Neural cell (in vitro differentiated cells): ENCODE measurements at regions not wholly inside any gene's neighbourhood (a gene's known extent, or its start where the extent isn't known, plus 50 kb on each side); places are given as distances from the start of the nearest gene placed in this dataset.

Experiments
- MXI1 ChIP-seq: fragments of 450-650 bp; conservative IDR thresholded peaks from 2 replicates; pipeline ENCODE4 v1.6.1; 2014; ENCODE audit warnings: antibody characterized with exemption, mild to moderate bottlenecking; ENCODE audit not compliant: poor library complexity, severe bottlenecking
- POLR2AphosphoS5 ChIP-seq: IDR thresholded peaks from 2 replicates; pipeline ENCODE4 v1.6.1; 2012
- RAD21 ChIP-seq: fragments of 450-650 bp; conservative IDR thresholded peaks from 2 replicates; pipeline ENCODE4 v1.6.1; 2014; ENCODE audit warnings: antibody characterized with exemption, mild to moderate bottlenecking, moderate library complexity
- REST ChIP-seq: IDR thresholded peaks from 2 replicates; pipeline ENCODE4 v1.6.1; 2012; ENCODE audit warnings: borderline replicate concordance
- TF ChIP-seq, protein P1 (sequence below): fragments of 450-650 bp; IDR thresholded peaks from 2 replicates; pipeline ENCODE4 v1.5.1; 2014; ENCODE audit warnings: antibody characterized with exemption, mild to moderate bottlenecking, moderate library complexity; ENCODE audit not compliant: poor library complexity, severe bottlenecking

DNA sequence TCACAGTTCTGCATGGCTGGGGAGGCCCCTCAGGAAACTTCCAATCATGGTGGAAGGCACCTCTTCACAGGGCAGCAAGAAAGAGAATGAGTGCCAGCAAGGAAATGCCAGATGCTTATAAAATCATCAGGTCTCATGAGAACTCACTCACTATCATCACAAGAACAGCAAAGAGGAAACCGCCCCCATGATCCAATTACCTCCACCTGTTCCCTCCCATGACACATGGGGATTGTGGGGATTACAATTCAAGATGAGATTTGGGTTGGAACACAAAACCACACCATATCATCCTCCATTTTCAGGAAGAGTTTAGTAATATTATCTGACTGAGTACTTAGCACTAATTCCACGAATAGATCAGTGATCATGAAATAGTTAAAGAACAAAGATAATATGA, 244.2 kb downstream of the LMO4 start:
- TF ChIP-seq RAD21 (no peak), POLR2AphosphoS5 (no peak), REST (no peak), MXI1 (no peak)
- TF ChIP-seq, protein P1, sequence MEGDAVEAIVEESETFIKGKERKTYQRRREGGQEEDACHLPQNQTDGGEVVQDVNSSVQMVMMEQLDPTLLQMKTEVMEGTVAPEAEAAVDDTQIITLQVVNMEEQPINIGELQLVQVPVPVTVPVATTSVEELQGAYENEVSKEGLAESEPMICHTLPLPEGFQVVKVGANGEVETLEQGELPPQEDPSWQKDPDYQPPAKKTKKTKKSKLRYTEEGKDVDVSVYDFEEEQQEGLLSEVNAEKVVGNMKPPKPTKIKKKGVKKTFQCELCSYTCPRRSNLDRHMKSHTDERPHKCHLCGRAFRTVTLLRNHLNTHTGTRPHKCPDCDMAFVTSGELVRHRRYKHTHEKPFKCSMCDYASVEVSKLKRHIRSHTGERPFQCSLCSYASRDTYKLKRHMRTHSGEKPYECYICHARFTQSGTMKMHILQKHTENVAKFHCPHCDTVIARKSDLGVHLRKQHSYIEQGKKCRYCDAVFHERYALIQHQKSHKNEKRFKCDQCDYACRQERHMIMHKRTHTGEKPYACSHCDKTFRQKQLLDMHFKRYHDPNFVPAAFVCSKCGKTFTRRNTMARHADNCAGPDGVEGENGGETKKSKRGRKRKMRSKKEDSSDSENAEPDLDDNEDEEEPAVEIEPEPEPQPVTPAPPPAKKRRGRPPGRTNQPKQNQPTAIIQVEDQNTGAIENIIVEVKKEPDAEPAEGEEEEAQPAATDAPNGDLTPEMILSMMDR = no peak
